HCT116 (cell line): ENCODE measurements at regions not wholly inside any gene's neighbourhood (a gene's known extent, or its start where the extent isn't known, plus 50 kb on each side); places are given as distances from the start of the nearest gene placed in this dataset.

Experiments
- ATAC-seq: fragments of 200-7000 bp; cut with Tn5 transposase; 2 replicates; pipeline ENCODE4 v1.9.1; 2020; ENCODE audit warnings: mild to moderate bottlenecking, moderate library complexity
- BruUV-seq: library from RNA; stranded (reverse); fragments of 400-500 nt; replicated peaks from 2 replicates; lab custom pipeline; 2021; lab: Mats Ljungman, UMichigan
- CTCF ChIA-PET: fragments of 300-600 bp; sonication (Branson Sonifier 250); formaldehyde crosslinking; loops from one replicate; lab custom pipeline; 2021; ENCODE audit warnings: antibody characterized with exemption; lab: Charles Lee
- POLR2A ChIA-PET: fragments of 300-600, 350-600 bp; sonication (Branson Sonifier 250); formaldehyde crosslinking; loops from one replicate; lab custom pipeline; 2021; ENCODE audit warnings: antibody characterized with exemption; lab: Charles Lee
- RAD21 ChIA-PET, 2 experiments: fragments of 300-600 bp; sonication (Branson Sonifier 250); formaldehyde crosslinking; loops; one replicate each; lab custom pipeline; 2023; ENCODE audit warnings: low total read pairs in 2 of 2; ENCODE audit not compliant: uncharacterized antibody in 2 of 2, unreplicated experiment in 2 of 2, low non-redundant PET in 1 of 2; lab: Charles Lee
- DNase-seq: peaks from one replicate; pipeline ENCODE4 v3.0.0-alpha.2; 2010; ENCODE audit warnings: low read depth, low spot score
- H2AFZ ChIP-seq: fragments of 200-600 bp; shearing (Covaris generic), sonication (generic); 2 replicates; pipeline ENCODE4 v1.6.1; 2017; ENCODE audit warnings: low read depth, mixed run types, mixed read lengths, antibody characterized with exemption, low read length; ENCODE audit not compliant: poor library complexity, severe bottlenecking
- H3K27ac ChIP-seq: 2 replicates; pipeline ENCODE4 v1.5.1; 2012; ENCODE audit warnings: low read depth, low read length
- H3K27me3 ChIP-seq: fragments of 200-600 bp; sonication (generic); 2 replicates; pipeline ENCODE4 v1.6.1; 2016; ENCODE audit warnings: mixed run types, low read length, mixed read lengths; ENCODE audit not compliant: insufficient read depth
- H3K36me3 ChIP-seq, 2 experiments: fragments of 200-500 bp in 1 of 2; fragments of 200-600 bp in 1 of 2; sonication (Bioruptor generic) in 1 of 2; sonication (generic) in 1 of 2; 2 replicates each; pipeline versions ENCODE4 v1.5.1 to v1.6.1; 2014 to 2016; ENCODE audit warnings: low read length in 2 of 2, inconsistent platforms in 1 of 2, mixed read lengths in 1 of 2, mixed run types in 1 of 2; ENCODE audit not compliant: insufficient read depth in 2 of 2, control insufficient read depth in 1 of 2
- H3K4me1 ChIP-seq, 2 experiments: fragments of 200-600 bp in 1 of 2; sonication (generic) in 1 of 2; 2 replicates each; pipeline versions ENCODE4 v1.5.1 to v1.6.1; 2012 to 2017; ENCODE audit warnings: low read length in 2 of 2, inconsistent platforms in 1 of 2, mild to moderate bottlenecking in 1 of 2, mixed read lengths in 1 of 2, mixed run types in 1 of 2, moderate library complexity in 1 of 2; ENCODE audit not compliant: insufficient read depth in 2 of 2, control insufficient read depth in 1 of 2
- H3K4me2 ChIP-seq: fragments of 200-600 bp; sonication (generic); 2 replicates; pipeline ENCODE4 v1.6.1; 2017; ENCODE audit warnings: mixed run types, low read length, mixed read lengths
- H3K4me3 ChIP-seq, 2 experiments: fragments of 200-600 bp in 1 of 2; sonication (generic) in 1 of 2; replicated peaks in 1 of 2; 2 replicates each; pipeline ENCODE4 v1.5.1; 2011 to 2016; ENCODE audit warnings: low read length in 2 of 2, control low read depth in 1 of 2, low read depth in 1 of 2, mild to moderate bottlenecking in 1 of 2, mixed read lengths in 1 of 2, mixed run types in 1 of 2
- H3K79me2 ChIP-seq: fragments of 200-600 bp; sonication (generic); 2 replicates; pipeline ENCODE4 v1.6.1; 2017; ENCODE audit warnings: mild to moderate bottlenecking, mixed run types, low read length, moderate library complexity, mixed read lengths; ENCODE audit not compliant: insufficient read depth
- H3K9ac ChIP-seq: fragments of 200-600 bp; sonication (generic); 2 replicates; pipeline ENCODE4 v1.6.1; 2016; ENCODE audit warnings: low read length, mixed read lengths
- H3K9me2 ChIP-seq: fragments of 200-600 bp; sonication (generic), shearing (Covaris generic); 2 replicates; pipeline ENCODE4 v1.6.1; 2017; ENCODE audit warnings: mixed run types, mild to moderate bottlenecking, moderate library complexity; ENCODE audit not compliant: insufficient read depth
- H3K9me3 ChIP-seq, 2 experiments: fragments of 200-500 bp in 1 of 2; fragments of 200-600 bp in 1 of 2; sonication (Bioruptor generic) in 1 of 2; sonication (generic) in 1 of 2; 2 replicates each; pipeline ENCODE4 v1.6.1; 2014 to 2017; ENCODE audit warnings: low read length in 2 of 2, mixed read lengths in 2 of 2, inconsistent platforms in 1 of 2, low read depth in 1 of 2, mild to moderate bottlenecking in 1 of 2, mixed run types in 1 of 2, moderate library complexity in 1 of 2; ENCODE audit not compliant: control insufficient read depth in 1 of 2, insufficient read depth in 1 of 2
- H4K20me1 ChIP-seq: fragments of 200-600 bp; sonication (generic), shearing (Covaris generic); 2 replicates; pipeline ENCODE4 v1.6.1; 2017; ENCODE audit warnings: mixed run types, mild to moderate bottlenecking, moderate library complexity; ENCODE audit not compliant: insufficient read depth
- ATF3 ChIP-seq: IDR thresholded peaks from 2 replicates; pipeline ENCODE4 v1.6.1; 2012
- CEBPB ChIP-seq: IDR thresholded peaks from 2 replicates; pipeline ENCODE4 v1.6.1; 2012; ENCODE audit warnings: low read depth
- EZH2 ChIP-seq: fragments of 200-600 bp; sonication (generic); IDR thresholded peaks from 2 replicates; pipeline ENCODE4 v1.6.1; 2017; ENCODE audit warnings: antibody characterized with exemption, mixed run types
- EZH2phosphoT487 ChIP-seq: fragments of 200-600 bp; IDR thresholded peaks from 2 replicates; pipeline ENCODE4 v1.6.1; 2018; ENCODE audit warnings: antibody characterized with exemption, borderline replicate concordance
- MAX ChIP-seq: IDR thresholded peaks from 2 replicates; pipeline ENCODE4 v1.6.1; 2012
- POLR2AphosphoS5 ChIP-seq: IDR thresholded peaks from 2 replicates; pipeline ENCODE4 v1.6.1; 2011; ENCODE audit warnings: mild to moderate bottlenecking, low read depth, low read length, moderate library complexity
- REST ChIP-seq: IDR thresholded peaks from 2 replicates; pipeline ENCODE4 v1.6.1; 2012; ENCODE audit warnings: low read depth
- SIN3A ChIP-seq: IDR thresholded peaks from 2 replicates; pipeline ENCODE4 v1.6.1; 2012; ENCODE audit warnings: low read depth
- SP1 ChIP-seq: IDR thresholded peaks from 2 replicates; pipeline ENCODE4 v1.6.1; 2012; ENCODE audit warnings: low read depth
- TCF7L2 ChIP-seq: IDR thresholded peaks from 2 replicates; pipeline ENCODE4 v1.7.0; 2011; ENCODE audit warnings: borderline replicate concordance, inconsistent platforms; ENCODE audit not compliant: insufficient read depth, insufficient read length; ENCODE audit errors: extremely low read depth
- YY1 ChIP-seq: IDR thresholded peaks from 2 replicates; pipeline ENCODE4 v1.6.1; 2011; ENCODE audit warnings: low read length, low read depth, moderate library complexity, mild to moderate bottlenecking; ENCODE audit not compliant: insufficient replicate concordance; ENCODE audit errors: extremely low read depth
- ZBTB33 ChIP-seq: IDR thresholded peaks from 2 replicates; pipeline ENCODE4 v1.6.1; 2011; ENCODE audit warnings: mild to moderate bottlenecking, low read length, moderate library complexity; ENCODE audit not compliant: insufficient replicate concordance; ENCODE audit errors: extremely low read depth
- ZFX ChIP-seq: fragments of 450-650 bp; IDR thresholded peaks from 2 replicates; pipeline ENCODE4 v1.6.1; 2017
- ZNF274 ChIP-seq: fragments of 200-500 bp; sonication (Bioruptor generic); IDR thresholded peaks from 2 replicates; pipeline ENCODE4 v1.6.1; 2014; ENCODE audit warnings: mild to moderate bottlenecking, low read depth, low read length, inconsistent platforms
- intact Hi-C: fragments of 100-400 bp; cut with micrococcal nuclease; formaldehyde crosslinking; loops from 2 replicates; pipeline ENCODE4 v1.10.0; 2022

- Histone ChIP-seq H3K9me2 (no peaks in the 10 kb centered on the region), H3K36me3 (no peaks in the 10 kb centered on the region), H2AFZ (no peak overlapping the region), H3K27me3 (no peaks in the 10 kb centered on the region), H3K79me2 (no peaks in the 10 kb centered on the region), H4K20me1 (no peaks in the 10 kb centered on the region)
- intact Hi-C loops: no loop called here
- no peak for ATAC-seq
- TF ChIP-seq REST (no peak), SIN3A (no peak), ZBTB33 (no peak), ATF3 (no peak), SP1 (no peak), TCF7L2 (no peak), MAX (no peak), CEBPB (no peak), ZNF274 (no peak), EZH2phosphoT487 (no peak), ZFX (no peak), EZH2 (no peak), YY1 (no peak), POLR2AphosphoS5 (no peak)
- TF ChIP-seq, all 23 proteins: peak for 0
- Histone ChIP-seq H3K4me1 (no peaks in the 10 kb centered on the region), H3K9me3 (no peaks in the 10 kb centered on the region), H3K4me2 (no peak overlapping the region), H3K27ac (no peak overlapping the region), H3K4me3 (no peak overlapping the region), H3K9ac (no peak overlapping the region)
- BruUV-seq: no TSS peak
- ChIA-PET CTCF (no interaction called here), POLR2A (no interaction called here), RAD21 (no interaction called here)
- no peak for DNase-seq
Observed at GRCh38 chr6:137968455-137968804, 101.4 kb downstream of the TNFAIP3 start.
